ENCODE measurements at regions not wholly inside any gene's neighbourhood (a gene's known extent, or its start where the extent isn't known, plus 50 kb on each side); places are given as distances from the start of the nearest gene placed in this dataset.
"Not testable (repeated sequence)": the region's sequence is repeated elsewhere in the genome, so short reads cannot be mapped to it uniquely, and the experiment has no call there.

DNA sequence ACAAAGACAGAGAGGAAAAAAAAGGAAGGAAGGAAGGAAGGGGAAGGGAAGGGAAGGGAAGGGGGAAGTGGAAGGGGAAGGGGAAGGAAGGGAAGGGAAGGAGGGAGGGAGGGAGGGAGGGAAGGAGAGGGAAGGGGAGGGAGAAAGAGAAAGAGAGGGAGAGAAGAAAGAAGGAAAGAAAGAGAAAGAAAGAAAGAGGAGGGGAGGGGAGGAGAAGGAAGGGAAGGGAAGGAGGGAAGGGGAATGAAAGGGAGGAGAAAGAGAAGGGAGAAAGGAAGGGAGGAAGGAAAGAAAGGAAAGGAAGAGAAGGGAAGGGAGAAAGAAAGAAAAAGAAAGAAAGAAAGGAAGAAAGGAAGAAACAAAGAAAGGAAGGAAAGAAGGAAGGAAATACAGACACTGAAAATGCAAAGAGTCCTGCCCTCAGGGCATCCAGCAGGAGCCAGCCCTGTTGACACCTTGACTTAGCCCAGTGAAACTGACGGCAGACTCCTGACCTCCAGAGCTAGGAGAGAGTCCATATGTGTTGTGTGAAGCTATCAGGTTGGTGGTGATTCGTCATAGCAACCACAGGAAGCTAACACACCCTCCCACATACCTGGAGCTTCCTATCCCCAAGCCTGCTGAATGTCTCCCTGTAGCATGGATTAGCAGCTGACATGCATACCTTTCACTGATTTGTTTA lies 58.7 kb upstream of the SULF2 start:
- no peak for TF ChIP-seq CTCF (IDR thresholded peaks at IDR 0.05; ENCODE audit: unreplicated experiment)
- Mint-ChIP-seq H3K27me3 (peaks cover 24% of the 10 kb centered on the region), H3K9me3 (ENCODE audit: low read depth) (no peaks in the 10 kb centered on the region), H3K36me3 (ENCODE audit: insufficient read depth) (no peaks in the 10 kb centered on the region), H3K27ac (no peak overlapping the region), H3K4me3 (ENCODE audit: low read depth) (no peak overlapping the region), H3K4me1 (ENCODE audit: low read depth) (peaks cover 1% of the 10 kb centered on the region)
- no peak for DNase-seq (ENCODE audit: low spot score, unreplicated experiment)

GRCh38 chr20:47842950-47843349 lies 57.7 kb upstream of the SULF2 start:
- Mint-ChIP-seq H3K27me3 (peaks cover 24% of the 10 kb centered on the region), H3K27ac (peak overlapping the region; percentile 17)
- not testable (repeated sequence) for H3K9me3 Mint-ChIP-seq (ENCODE audit: low read depth); H3K36me3 Mint-ChIP-seq (ENCODE audit: insufficient read depth); H3K4me3 Mint-ChIP-seq (ENCODE audit: low read depth); H3K4me1 Mint-ChIP-seq (ENCODE audit: low read depth); DNase-seq (ENCODE audit: low spot score, unreplicated experiment)

- H3K36me3 Mint-ChIP-seq (ENCODE audit: insufficient read depth); DNase-seq (ENCODE audit: low spot score, unreplicated experiment); H3K4me3 Mint-ChIP-seq (ENCODE audit: low read depth); H3K4me1 Mint-ChIP-seq (ENCODE audit: low read depth); H3K9me3 Mint-ChIP-seq (ENCODE audit: low read depth): not testable (repeated sequence)
- Mint-ChIP-seq H3K27ac (peak overlapping the region; percentile 37), H3K27me3 (peaks cover 21% of the 10 kb centered on the region)
Observed at GRCh38 chr20:47842004-47842403, 56.7 kb upstream of the SULF2 start.

DNA sequence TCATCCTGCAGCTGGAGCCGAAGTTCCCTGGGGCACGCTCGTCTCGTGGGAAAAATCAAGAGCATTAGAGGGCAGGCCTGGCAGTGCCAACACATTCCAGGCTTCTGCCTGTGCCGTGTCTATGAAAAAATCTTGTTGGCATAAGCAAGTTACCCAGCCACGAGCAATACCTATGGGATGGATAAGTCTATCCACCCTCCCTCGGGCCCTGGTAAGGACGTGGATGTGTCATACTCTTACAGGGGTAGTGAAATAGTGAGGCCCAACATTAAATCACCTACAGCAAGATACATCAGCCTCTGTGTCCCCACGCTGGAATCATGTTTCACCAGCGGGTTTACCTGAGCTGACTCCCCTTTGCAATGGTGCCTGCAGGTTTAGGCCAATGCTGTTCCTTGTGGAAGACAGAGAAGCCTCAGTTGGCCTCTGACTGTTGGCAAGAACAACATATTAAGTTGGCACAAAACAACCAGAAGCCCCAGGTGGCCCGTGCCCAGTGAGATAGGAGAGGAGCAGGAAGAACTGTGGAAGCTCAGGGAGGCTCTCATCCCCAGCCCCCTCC lies 51.1 kb upstream of the SULF2 start:
- H3K9me3 Mint-ChIP-seq (ENCODE audit: low read depth); DNase-seq (ENCODE audit: low spot score, unreplicated experiment); H3K4me3 Mint-ChIP-seq (ENCODE audit: low read depth); H3K36me3 Mint-ChIP-seq (ENCODE audit: insufficient read depth); H3K27ac Mint-ChIP-seq; H3K27me3 Mint-ChIP-seq; H3K4me1 Mint-ChIP-seq (ENCODE audit: low read depth): not testable (repeated sequence)

All from progenitor cell of endocrine pancreas (in vitro differentiated cells).